ENCODE measurements at regions not wholly inside any gene's neighbourhood (a gene's known extent, or its start where the extent isn't known, plus 50 kb on each side); places are given as distances from the start of the nearest gene placed in this dataset.

- TF ChIP-seq, protein P1, sequence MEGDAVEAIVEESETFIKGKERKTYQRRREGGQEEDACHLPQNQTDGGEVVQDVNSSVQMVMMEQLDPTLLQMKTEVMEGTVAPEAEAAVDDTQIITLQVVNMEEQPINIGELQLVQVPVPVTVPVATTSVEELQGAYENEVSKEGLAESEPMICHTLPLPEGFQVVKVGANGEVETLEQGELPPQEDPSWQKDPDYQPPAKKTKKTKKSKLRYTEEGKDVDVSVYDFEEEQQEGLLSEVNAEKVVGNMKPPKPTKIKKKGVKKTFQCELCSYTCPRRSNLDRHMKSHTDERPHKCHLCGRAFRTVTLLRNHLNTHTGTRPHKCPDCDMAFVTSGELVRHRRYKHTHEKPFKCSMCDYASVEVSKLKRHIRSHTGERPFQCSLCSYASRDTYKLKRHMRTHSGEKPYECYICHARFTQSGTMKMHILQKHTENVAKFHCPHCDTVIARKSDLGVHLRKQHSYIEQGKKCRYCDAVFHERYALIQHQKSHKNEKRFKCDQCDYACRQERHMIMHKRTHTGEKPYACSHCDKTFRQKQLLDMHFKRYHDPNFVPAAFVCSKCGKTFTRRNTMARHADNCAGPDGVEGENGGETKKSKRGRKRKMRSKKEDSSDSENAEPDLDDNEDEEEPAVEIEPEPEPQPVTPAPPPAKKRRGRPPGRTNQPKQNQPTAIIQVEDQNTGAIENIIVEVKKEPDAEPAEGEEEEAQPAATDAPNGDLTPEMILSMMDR (IDR thresholded peaks at IDR 0.05; ENCODE audit: borderline replicate concordance, insufficient read depth, low read depth, low read length), result no peak
- H3K4me3 ChIP-seq (ENCODE audit: low read depth, low read length), result no peak overlapping the region
These were observed 416.4 kb downstream of the BRD1 start for GRCh38 chr22:49411236-49411635.

- TF ChIP-seq, protein P1 (IDR thresholded peaks at IDR 0.05; ENCODE audit: borderline replicate concordance, insufficient read depth, low read depth, low read length), result no peak
- H3K4me3 ChIP-seq (ENCODE audit: low read depth, low read length), result no peak overlapping the region
These were observed 419.4 kb downstream of the BRD1 start for GRCh38 chr22:49408102-49408836.

- TF ChIP-seq, protein P1 (IDR thresholded peaks at IDR 0.05; ENCODE audit: borderline replicate concordance, insufficient read depth, low read depth, low read length), result no peak
- H3K4me3 ChIP-seq (ENCODE audit: low read depth, low read length), result no peak overlapping the region
These were observed 420.6 kb downstream of the BRD1 start for GRCh38 chr22:49406879-49407587.

GRCh38 chr22:49406047-49406650 lies 421.5 kb downstream of the BRD1 start:
- H3K4me3 ChIP-seq (ENCODE audit: low read depth, low read length), result no peak overlapping the region
- TF ChIP-seq, protein P1 (IDR thresholded peaks at IDR 0.05; ENCODE audit: borderline replicate concordance, insufficient read depth, low read depth, low read length), result no peak

DNA sequence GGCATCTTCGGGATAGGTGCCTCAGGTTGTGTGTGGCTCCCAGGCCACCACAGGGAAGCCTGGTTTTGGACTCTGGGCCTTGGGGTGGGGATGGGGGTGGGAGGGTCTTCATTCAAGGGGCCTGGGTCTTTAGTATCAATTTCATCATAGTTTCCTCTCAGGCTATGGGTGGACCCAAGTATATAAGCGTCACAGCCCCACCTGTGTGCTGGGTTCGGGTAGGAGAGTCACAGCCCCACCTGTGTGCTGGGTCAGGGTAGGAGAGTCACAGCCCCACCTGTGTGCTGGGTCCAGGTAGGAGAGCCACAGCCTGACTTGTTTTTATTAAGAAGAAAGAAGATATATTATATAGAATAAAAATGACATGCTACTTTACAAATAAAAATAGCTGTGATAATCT lies 422.1 kb downstream of the BRD1 start:
- TF ChIP-seq, protein P1 (IDR thresholded peaks at IDR 0.05; ENCODE audit: borderline replicate concordance, insufficient read depth, low read depth, low read length), result no peak
- no peak overlapping the region for H3K4me3 ChIP-seq (ENCODE audit: low read depth, low read length)

- no peak overlapping the region for H3K4me3 ChIP-seq (ENCODE audit: low read depth, low read length)
- TF ChIP-seq, protein P1 (IDR thresholded peaks at IDR 0.05; ENCODE audit: borderline replicate concordance, insufficient read depth, low read depth, low read length), result no peak
These were observed 423.0 kb downstream of the BRD1 start for GRCh38 chr22:49404576-49405241.
